Inflammatory macrophage (primary cell): ENCODE measurements at regions not wholly inside any gene's neighbourhood (a gene's known extent, or its start where the extent isn't known, plus 50 kb on each side); places are given as distances from the start of the nearest gene placed in this dataset.
"Not testable (repeated sequence)": the region's sequence is repeated elsewhere in the genome, so short reads cannot be mapped to it uniquely, and the experiment has no call there.

ENCODE experiments used
- DNase-seq, 2 donors: peaks; one replicate each; pipeline ENCODE4 v3.0.0-alpha.2; 2020 to 2022

DNA sequence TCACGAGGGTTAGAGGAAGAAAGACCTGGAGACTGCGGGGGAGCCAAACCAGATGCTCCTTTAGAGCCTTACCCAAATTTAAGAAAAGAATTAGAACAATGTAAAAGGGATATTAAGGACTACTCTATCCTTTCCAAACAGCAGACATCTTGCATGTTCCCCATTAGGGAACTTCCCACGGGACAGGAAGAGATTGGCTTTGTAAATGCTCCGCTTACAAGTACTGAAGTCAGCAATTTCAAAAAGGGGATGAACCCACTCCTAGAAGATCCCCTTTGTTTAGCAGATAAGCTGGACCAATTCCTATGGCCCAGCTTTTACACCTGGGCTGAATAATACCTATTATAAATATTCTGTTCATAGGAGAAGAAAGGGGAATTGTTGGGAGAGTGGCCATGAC is 74.2 kb downstream of the APOBEC1 start:
- DNase-seq = peak; percentile 12 to 18

DNA sequence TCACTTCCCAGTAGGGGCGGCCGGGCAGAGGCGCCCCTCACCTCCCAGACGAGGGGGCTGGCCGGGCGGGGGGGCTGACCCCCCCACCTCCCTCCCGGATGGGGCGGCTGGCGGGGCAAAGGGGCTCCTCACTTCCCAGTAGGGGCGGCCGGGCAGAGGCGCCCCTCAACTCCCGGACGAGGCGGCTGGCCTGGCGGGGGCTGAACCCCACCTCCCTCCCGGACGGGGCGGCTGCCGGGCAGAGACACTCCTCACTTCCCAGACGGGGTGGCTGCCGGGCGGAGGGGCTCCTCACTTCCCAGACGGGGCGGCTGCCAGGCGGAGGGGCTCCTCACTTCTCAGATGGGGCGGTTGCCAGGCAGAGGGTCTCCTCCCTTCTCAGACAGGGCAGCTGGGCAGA is 75.6 kb downstream of the APOBEC1 start:
- DNase-seq = not testable (repeated sequence)

- peak; percentile 92 to 95 for DNase-seq
Measured at GRCh38 chr12:7588742-7589329, 76.9 kb downstream of the APOBEC1 start.

- DNase-seq = not testable (repeated sequence)
Measured at GRCh38 chr12:7584137-7584536, 80.6 kb upstream of the CD163 start.

DNA sequence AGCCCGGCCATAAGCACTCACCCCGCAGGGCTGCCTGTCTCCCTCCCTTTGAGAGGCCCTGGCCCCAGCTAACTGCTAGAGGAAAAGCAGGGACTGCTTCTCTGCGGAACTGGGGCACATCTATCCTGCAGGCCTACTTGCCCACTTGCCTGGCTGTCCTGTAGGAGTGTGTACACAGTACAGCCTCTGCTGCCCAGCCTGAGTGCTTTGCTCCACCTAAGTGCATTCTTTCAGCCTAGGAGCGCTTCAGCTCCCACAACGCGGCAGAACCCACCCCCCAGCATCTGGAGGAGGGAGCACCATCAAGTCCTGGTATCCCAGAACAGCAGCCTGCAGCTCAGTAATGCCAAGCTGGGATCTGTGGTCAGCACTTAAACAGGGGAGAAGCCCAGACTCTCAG is 79.9 kb upstream of the CD163 start:
- no peak for DNase-seq

- DNase-seq = no peak
Measured at GRCh38 chr12:7582796-7583195, 79.2 kb upstream of the CD163 start.

- peak in 1 of 2 donors; percentile 9 for DNase-seq
Measured at GRCh38 chr12:7581625-7582024, 78.0 kb upstream of the CD163 start.

GRCh38 chr12:7581046-7581445 is 77.5 kb upstream of the CD163 start:
- DNase-seq = no peak

DNA sequence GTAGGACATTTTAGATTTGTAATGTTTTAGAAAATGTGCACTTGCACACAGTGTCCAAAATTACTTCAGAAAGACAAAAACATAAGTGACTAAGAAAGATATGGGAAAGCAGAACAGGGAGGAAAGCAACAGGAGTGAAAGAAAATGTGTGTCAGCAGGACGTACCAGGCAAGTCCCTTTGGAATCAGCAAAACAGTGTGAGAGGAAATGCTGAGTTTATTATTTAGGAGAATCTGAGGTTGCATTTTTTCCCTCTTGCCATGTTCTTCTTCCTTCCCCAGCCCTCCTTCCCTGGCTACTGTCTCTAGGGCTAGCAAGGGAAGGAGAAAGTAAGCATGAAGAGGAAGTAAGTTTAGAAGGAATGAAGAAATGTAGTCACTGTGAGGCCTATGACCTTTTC is 67.7 kb upstream of the CD163 start:
- peak; percentile 65 to 82 for DNase-seq

GRCh38 chr12:7557227-7557626 is 53.6 kb upstream of the CD163 start:
- DNase-seq = peak; percentile 57 to 79

DNA sequence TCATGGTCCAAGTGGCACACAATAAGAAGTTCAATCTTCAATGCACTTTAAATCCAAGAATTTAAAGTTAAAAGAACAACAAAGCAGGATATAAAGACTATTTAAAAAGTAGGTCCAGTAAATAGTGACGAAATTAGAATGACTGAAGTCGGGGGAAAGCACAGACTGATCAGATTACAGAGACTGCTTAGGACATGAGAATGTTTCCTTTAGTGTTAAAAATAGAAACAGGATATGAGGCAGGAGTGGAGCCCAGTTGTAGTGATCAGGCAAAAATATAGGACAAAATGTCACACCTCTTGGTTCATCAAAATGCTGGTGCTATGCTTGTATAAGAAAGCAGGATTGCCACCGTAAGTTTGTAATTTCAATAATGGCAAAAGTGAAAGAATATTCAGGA is 52.2 kb upstream of the CD163 start:
- peak; percentile 65 to 83 for DNase-seq

- DNase-seq = not testable (repeated sequence)
Measured at GRCh38 chr12:7554831-7555230, 51.3 kb upstream of the CD163 start.
